Psoas muscle (tissue), 7 donors: ENCODE measurements at regions not wholly inside any gene's neighbourhood (a gene's known extent, or its start where the extent isn't known, plus 50 kb on each side); places are given as distances from the start of the nearest gene placed in this dataset.

Source experiments
- ATAC-seq, 4 donors: fragments of 200-7000 bp; cut with Tn5 transposase; one replicate each; pipeline ENCODE4 v1.9.1; 2020; ENCODE audit warnings: moderate library complexity in 3 of 4, mild to moderate bottlenecking in 2 of 4
- DNase-seq, 2 donors: peaks; one replicate each; pipeline ENCODE4 v3.0.0-alpha.2; 2020
- H3K27ac ChIP-seq: fragments of 200-600 bp; one replicate; pipeline ENCODE4 v1.8.0; 2022
- H3K27me3 ChIP-seq, 3 donors: fragments of 200-600 bp in 1 of 3; one replicate each; pipeline versions ENCODE4 v1.6.1 to v1.8.0; 2013 to 2022; ENCODE audit warnings: low read length in 2 of 3, mild to moderate bottlenecking in 2 of 3, moderate library complexity in 1 of 3; ENCODE audit not compliant: insufficient read depth in 3 of 3
- H3K36me3 ChIP-seq, 2 donors: fragments of 200-600 bp in 1 of 2; one replicate each; pipeline versions ENCODE4 v1.6.1 to v1.8.0; 2013 to 2022; ENCODE audit warnings: low read depth in 1 of 2, mild to moderate bottlenecking in 1 of 2, moderate library complexity in 1 of 2; ENCODE audit not compliant: insufficient read depth in 1 of 2
- H3K4me1 ChIP-seq: fragments of 200-600 bp; one replicate; pipeline ENCODE4 v1.8.0; 2022
- H3K4me3 ChIP-seq: fragments of 200-600 bp; one replicate; pipeline ENCODE4 v1.8.0; 2022; ENCODE audit warnings: mild to moderate bottlenecking
- H3K9me3 ChIP-seq: fragments of 200-600 bp; one replicate; pipeline ENCODE4 v1.8.0; 2022
- WGBS, 3 donors: extraction: QIAGEN DNeasy Blood & Tissue Kit; methylation state at CpG; one replicate each; pipeline versions ENCODE4 v1.1.6 to v1.1.7; 2013; 5-methylcytosine and 5-hydroxymethylcytosine counted together
- intact Hi-C, 2 donors: fragments of 100-400 bp; cut with DNase I; formaldehyde crosslinking; loops; one replicate each; pipeline versions ENCODE4 v1.11.0 to v1.14.2; 2022
- TF ChIP-seq, protein P1 (sequence below): fragments of 200-600 bp; IDR thresholded peaks from one replicate; pipeline ENCODE4 v1.8.0; 2022; ENCODE audit warnings: antibody characterized with exemption
- donor health status: healthy with polysubstance abuse.
- donor health status: DM: no; HTN: no; CAD: no; lungs with moderate emphysema.
- donor health status: Bipolar disorder and iron deficiency.
- donor health status: healthy.
- donor health status: DM: yes; HTN: yes; CAD: no.
- donor health status: DM: no; HTN: no; CAD: no.
- donor health status: DM: yes; HTN: yes; CAD: no.

DNA sequence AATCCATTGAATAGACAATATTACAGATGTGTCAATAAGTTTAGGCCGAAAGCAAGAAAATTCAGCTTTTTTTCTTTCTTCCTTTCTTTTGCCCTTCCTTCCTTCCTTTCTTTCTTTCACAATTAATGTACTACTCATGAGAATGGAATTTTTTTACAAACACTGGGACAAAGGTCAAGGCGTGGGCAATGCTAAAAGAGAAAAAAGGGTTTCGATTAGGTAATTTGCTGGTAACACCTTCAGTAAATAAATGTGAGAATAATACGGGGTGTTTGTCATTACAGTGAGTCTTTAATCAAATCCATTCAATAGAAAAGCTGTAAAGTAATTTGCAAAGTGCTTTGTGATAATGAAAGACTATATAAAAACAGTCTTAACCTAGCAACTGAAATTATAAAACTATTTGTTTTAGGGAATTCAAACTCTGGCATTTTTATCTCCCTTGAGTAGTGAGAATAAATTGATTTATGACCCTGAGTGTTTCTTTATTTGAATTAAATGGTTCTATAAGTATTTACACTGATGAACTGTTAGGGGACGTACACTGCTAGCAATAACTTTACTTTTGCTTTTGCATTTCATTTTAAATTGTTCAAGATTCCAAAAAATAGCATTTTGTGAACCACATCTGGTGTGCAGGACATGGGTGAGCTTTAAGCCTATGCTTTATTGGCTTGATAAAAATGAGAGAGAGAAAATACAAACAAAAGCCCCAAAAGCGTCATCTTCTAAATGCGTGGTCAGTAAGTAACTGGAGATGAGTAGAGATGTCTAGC lies 104.2 kb upstream of the THRB start:
- Histone ChIP-seq H3K27ac (no peak overlapping the region), H3K27me3 (no peaks in the 10 kb centered on the region), H3K9me3 (no peaks in the 10 kb centered on the region), H3K4me1 (no peaks in the 10 kb centered on the region), H3K4me3 (no peak overlapping the region), H3K36me3 (no peaks in the 10 kb centered on the region)
- WGBS, 3 donors, result 72 to 81% (median 77%) methylated on average over 7 of the region's 7 CpGs
- DNase-seq, result no peak
- TF ChIP-seq, protein P1, sequence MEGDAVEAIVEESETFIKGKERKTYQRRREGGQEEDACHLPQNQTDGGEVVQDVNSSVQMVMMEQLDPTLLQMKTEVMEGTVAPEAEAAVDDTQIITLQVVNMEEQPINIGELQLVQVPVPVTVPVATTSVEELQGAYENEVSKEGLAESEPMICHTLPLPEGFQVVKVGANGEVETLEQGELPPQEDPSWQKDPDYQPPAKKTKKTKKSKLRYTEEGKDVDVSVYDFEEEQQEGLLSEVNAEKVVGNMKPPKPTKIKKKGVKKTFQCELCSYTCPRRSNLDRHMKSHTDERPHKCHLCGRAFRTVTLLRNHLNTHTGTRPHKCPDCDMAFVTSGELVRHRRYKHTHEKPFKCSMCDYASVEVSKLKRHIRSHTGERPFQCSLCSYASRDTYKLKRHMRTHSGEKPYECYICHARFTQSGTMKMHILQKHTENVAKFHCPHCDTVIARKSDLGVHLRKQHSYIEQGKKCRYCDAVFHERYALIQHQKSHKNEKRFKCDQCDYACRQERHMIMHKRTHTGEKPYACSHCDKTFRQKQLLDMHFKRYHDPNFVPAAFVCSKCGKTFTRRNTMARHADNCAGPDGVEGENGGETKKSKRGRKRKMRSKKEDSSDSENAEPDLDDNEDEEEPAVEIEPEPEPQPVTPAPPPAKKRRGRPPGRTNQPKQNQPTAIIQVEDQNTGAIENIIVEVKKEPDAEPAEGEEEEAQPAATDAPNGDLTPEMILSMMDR, result no peak
- intact Hi-C loops, result no loop called here
- no peak for ATAC-seq

DNA sequence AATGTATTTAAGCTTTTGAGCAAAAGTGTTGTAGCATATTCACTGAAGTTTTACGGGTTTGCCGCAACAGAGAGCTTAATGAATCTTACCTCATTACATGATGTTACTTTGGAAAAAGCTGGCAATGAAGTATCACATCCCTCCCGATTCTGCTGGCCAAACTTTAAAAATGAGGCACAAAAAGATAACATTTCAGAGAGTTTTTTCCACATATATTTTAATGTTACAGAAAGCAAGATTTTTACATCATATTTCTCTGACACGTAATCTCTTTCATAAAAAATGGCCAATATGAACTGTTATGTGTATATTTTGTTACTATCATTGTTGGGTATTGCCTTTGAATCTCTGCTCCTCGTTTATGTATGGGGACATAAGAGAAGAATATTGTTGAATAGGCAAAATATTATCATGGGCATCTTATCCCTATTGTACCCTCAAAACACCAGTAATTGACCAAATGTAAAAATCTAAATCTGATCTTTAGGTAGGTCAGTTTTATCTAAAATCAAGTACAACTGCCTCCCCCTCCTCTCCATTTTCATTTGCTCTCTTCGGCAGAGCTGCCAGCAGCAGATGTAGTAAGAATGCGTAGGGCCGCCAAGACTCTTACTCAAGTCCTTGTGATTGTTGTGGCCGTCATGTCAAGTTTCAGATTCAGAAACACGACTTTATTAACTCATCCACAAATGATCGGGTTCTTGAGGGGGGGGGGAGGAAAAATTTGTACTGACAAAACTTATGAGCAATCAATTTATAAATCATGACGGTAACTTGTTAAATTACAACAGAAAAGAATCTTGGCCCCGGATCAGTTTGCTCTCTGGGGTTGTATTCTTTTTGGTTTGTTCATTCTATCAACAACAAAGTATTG lies 106.7 kb upstream of the THRB start:
- Histone ChIP-seq H3K9me3 (no peaks in the 10 kb centered on the region), H3K4me3 (no peak overlapping the region), H3K27ac (no peak overlapping the region), H3K4me1 (no peaks in the 10 kb centered on the region), H3K27me3 (no peaks in the 10 kb centered on the region), H3K36me3 (no peaks in the 10 kb centered on the region)
- ATAC-seq (peak in 1 of 4 donors; percentile 36), DNase-seq (peak; percentile 16 to 52)
- intact Hi-C loops, result no loop called here
- TF ChIP-seq, protein P1, result no peak
- 75 to 82% (median 79%) methylated on average over 13 of the region's 13 CpGs for WGBS, 3 donors

DNA sequence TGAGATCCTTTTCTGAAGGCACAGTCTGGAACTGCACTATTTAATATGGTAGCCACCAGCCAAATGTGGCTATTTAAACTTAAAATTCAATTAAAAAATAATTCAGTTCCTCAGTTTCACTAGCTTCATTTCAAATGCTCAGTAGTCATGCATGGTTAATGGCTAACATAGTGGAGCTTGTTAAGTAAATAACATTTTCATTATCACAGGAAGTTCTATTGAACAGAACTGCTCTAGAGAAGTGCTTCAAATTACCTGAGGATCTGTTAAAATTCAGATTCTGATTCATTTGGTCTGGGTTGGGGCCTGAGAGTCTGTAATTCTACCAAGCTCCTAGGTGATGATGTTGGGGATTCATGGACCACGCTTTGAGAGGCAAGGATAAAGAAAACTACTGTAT lies 109.6 kb upstream of the THRB start:
- TF ChIP-seq, protein P1, result no peak
- H3K36me3 ChIP-seq, result no peaks in the 10 kb centered on the region
- no peaks in the 10 kb centered on the region for H3K4me1 ChIP-seq
- 93 to 100% (median 94%) methylated on average over 1 of the region's 1 CpG for WGBS, 3 donors
- no peak for ATAC-seq
- H3K9me3 ChIP-seq, result no peaks in the 10 kb centered on the region
- H3K4me3 ChIP-seq, result no peak overlapping the region
- intact Hi-C loops, result no loop called here
- no peak overlapping the region for H3K27ac ChIP-seq
- DNase-seq, result no peak
- H3K27me3 ChIP-seq, result no peaks in the 10 kb centered on the region

DNA sequence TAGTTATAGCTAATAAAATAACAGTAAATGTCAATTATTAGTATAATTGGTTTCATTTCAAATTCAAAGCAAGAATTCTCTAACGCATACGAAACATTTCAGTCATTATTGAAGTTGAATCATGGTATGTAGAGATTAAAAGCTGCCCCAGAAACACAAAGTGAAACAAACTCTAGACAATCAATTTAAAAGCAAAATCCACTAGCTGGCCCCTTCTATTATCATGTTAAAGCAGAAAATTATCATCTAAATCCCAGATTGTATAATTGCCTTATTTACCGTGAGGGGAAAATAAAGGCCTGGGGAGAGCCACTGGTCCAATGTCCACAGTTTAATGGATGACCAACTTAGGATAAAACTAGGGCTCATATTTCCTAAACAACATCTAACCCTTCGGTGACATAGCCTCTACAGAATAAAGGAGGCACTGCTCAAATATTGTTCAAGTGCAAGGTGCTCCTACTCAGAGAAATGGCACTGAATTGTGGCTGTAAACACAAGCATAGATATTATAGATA lies 110.9 kb upstream of the THRB start:
- H3K4me1 ChIP-seq, result no peaks in the 10 kb centered on the region
- TF ChIP-seq, protein P1, result no peak
- no peak overlapping the region for H3K4me3 ChIP-seq
- intact Hi-C loops, result no loop called here
- WGBS, 3 donors, result 88 to 92% (median 89%) methylated on average over 4 of the region's 4 CpGs
- H3K27me3 ChIP-seq, result no peaks in the 10 kb centered on the region
- H3K9me3 ChIP-seq, result no peaks in the 10 kb centered on the region
- no peak overlapping the region for H3K27ac ChIP-seq
- no peak for DNase-seq
- no peak for ATAC-seq
- H3K36me3 ChIP-seq, result no peaks in the 10 kb centered on the region
